Mucosa of stomach (tissue), 1 donor: ENCODE measurements at regions not wholly inside any gene's neighbourhood (a gene's known extent, or its start where the extent isn't known, plus 50 kb on each side); places are given as distances from the start of the nearest gene placed in this dataset.
"Not testable (repeated sequence)": the region's sequence is repeated elsewhere in the genome, so short reads cannot be mapped to it uniquely, and the experiment has no call there.

Experiments
- H3K27me3 ChIP-seq: one replicate; pipeline ENCODE4 v1.7.0; 2013; ENCODE audit warnings: mild to moderate bottlenecking, low read length; ENCODE audit not compliant: control insufficient read depth, insufficient read depth
- H3K36me3 ChIP-seq: one replicate; pipeline ENCODE4 v1.7.0; 2013; ENCODE audit warnings: low read length; ENCODE audit not compliant: control insufficient read depth, insufficient read depth
- H3K4me1 ChIP-seq: one replicate; pipeline ENCODE4 v1.7.0; 2013; ENCODE audit warnings: mild to moderate bottlenecking, low read length; ENCODE audit not compliant: control insufficient read depth, insufficient read depth
- H3K4me3 ChIP-seq: one replicate; pipeline ENCODE4 v1.7.0; 2013; ENCODE audit warnings: low read length
- H3K9ac ChIP-seq: one replicate; pipeline ENCODE4 v1.7.0; 2013; ENCODE audit warnings: mild to moderate bottlenecking, low read length, moderate library complexity
- H3K9me3 ChIP-seq: one replicate; pipeline ENCODE4 v1.7.0; 2013; ENCODE audit warnings: mild to moderate bottlenecking, low read length, moderate library complexity; ENCODE audit not compliant: control insufficient read depth
- donor health status: Pancreatic carcinoma.

GRCh38 chr10:42149722-42150427 lies 488.5 kb downstream of the ZNF33B start:
- no peaks in the 10 kb centered on the region for H3K4me1 ChIP-seq
- H3K36me3 ChIP-seq: no peaks in the 10 kb centered on the region
- H3K4me3 ChIP-seq: no peak overlapping the region
- no peaks in the 10 kb centered on the region for H3K27me3 ChIP-seq
- H3K9me3 ChIP-seq: no peaks in the 10 kb centered on the region
- no peak overlapping the region for H3K9ac ChIP-seq

- H3K9me3 ChIP-seq: no peaks in the 10 kb centered on the region
- H3K36me3 ChIP-seq: no peaks in the 10 kb centered on the region
- no peak overlapping the region for H3K4me3 ChIP-seq
- no peaks in the 10 kb centered on the region for H3K27me3 ChIP-seq
- no peak overlapping the region for H3K9ac ChIP-seq
- no peaks in the 10 kb centered on the region for H3K4me1 ChIP-seq
Measured at GRCh38 chr10:42149027-42149700, 489.2 kb downstream of the ZNF33B start.

DNA sequence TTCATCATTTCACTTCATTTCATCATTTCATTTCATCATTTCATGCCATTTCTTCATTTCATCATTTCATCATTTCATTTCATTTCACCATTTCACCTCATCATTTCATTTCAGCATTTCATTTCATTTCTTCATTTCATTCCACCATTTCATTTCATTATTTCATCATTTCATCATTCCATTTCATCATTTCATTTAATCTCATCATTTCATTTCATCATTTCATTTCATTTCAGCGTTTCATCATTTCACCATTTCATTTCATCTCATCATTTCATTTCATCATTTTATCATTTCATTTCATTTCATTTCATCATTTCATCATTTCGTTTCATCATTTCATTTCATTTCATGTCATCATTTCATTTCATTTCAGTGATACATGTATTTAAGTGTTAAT lies 492.2 kb downstream of the ZNF33B start:
- not testable (repeated sequence) for H3K4me1 ChIP-seq, H3K4me3 ChIP-seq, H3K9me3 ChIP-seq, H3K27me3 ChIP-seq, H3K36me3 ChIP-seq, H3K9ac ChIP-seq

- not testable (repeated sequence) for H3K9me3 ChIP-seq, H3K36me3 ChIP-seq, H3K9ac ChIP-seq, H3K4me1 ChIP-seq, H3K4me3 ChIP-seq, H3K27me3 ChIP-seq
Measured at GRCh38 chr10:42138023-42138422, 500.3 kb downstream of the ZNF33B start.

- Histone ChIP-seq H3K4me1 (no peaks in the 10 kb centered on the region), H3K4me3 (no peak overlapping the region), H3K9ac (no peak overlapping the region), H3K36me3 (no peaks in the 10 kb centered on the region), H3K27me3 (no peaks in the 10 kb centered on the region), H3K9me3 (no peaks in the 10 kb centered on the region)
Measured at GRCh38 chr10:42113158-42113450, 525.3 kb downstream of the ZNF33B start.

DNA sequence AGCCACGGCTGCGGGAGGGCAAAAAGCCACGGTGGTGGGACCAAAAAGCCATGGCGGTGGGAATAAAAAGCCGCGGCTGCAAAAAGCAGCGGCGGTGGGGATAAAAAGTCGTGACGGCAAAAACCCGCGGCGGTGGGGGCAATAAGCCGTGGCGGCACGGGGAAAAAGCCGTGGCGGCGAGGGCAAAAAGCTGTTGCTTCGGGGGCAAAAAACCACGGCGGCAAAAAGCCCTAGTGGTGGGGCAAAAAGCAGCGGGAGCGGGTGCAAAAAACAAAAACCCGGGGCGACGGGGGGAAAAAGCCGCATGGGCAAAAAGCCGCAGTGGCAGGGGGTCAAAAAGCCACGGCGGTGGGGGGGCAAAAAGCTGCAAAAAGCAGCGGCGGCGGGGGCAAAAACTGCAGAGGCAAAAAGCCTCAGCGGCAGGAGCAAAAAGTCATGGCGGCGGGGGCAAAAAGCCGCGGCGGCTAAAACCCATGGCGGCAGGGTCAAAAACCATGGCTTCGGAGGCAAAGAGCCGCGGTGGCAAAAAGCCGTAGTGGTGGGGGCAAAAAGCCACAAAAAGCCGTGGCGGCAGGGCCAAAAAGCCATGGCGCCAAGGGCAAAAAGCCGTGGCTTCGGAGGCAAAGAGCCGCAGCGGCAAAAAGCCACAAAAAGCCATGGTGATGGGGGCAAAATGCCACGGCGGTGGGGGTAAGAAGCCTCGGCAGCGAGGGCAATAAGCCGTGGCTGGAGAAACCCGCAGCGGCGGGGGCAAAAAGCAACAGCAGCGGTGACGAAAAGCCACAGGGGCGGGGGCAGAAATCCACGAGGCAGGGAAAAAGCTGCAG lies 525.8 kb downstream of the ZNF33B start:
- no peaks in the 10 kb centered on the region for H3K36me3 ChIP-seq
- no peaks in the 10 kb centered on the region for H3K27me3 ChIP-seq
- H3K4me1 ChIP-seq: no peaks in the 10 kb centered on the region
- no peaks in the 10 kb centered on the region for H3K9me3 ChIP-seq
- no peak overlapping the region for H3K4me3 ChIP-seq
- H3K9ac ChIP-seq: no peak overlapping the region

DNA sequence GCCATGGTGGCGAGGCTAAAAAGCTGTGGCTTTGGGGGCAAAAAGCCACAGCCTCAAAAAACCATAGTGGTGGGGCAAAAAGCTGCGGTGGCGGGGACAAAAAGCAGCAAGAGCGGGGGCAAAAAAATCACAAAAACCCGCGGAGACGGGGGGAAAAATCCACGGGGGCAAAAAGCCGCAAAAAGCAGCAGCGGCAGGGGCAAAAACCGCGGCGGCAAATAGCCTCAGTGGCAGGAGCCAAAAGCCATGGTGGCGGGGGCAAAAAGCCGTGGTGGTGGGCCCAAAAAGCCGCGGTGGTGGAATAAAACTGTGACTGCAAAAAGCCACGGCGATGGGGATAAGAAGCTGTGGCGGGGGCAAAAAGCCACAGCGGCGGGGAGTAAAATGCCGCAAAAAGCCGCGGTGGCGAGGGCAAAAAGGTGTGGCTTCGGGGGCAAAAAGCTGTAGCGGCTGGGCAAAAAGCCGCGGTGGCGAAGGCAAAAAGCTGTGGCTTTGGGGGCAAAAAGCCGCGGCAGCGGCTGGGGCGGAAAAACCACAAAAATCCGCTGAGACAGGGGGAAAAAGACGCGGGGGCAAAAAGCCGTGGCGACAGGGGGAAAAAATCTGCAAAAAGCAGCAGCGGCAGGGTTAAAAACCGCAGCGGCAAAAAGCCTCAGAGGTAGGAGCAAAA lies 526.6 kb downstream of the ZNF33B start:
- Histone ChIP-seq H3K4me1 (no peaks in the 10 kb centered on the region), H3K9ac (no peak overlapping the region), H3K9me3 (no peaks in the 10 kb centered on the region)

DNA sequence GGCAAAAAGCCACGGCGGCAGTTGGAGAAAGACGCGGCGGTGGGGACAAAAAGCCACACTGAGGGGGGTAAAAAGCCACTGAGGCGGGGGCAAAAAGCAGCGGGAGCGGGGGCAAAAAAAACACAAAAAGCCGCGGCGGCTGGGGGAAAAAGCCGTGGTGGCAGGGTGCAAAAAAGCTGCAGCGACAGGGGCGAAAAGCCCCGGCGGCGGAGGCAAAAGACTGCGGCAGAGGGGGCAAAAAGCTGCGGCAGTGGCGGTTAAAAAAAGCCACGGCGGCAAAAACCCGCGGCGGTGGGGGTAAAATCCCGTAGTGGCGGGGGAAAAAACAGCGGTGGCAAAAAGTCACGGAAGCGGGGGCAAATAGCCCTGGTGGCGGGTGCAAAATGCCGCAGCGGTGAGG lies 527.3 kb downstream of the ZNF33B start:
- H3K9me3 ChIP-seq: no peaks in the 10 kb centered on the region

More for the DNA sequence above, 526.6 kb downstream of the ZNF33B start:
- no peak overlapping the region for H3K4me3 ChIP-seq
- H3K27me3 ChIP-seq: no peaks in the 10 kb centered on the region
- H3K36me3 ChIP-seq: no peaks in the 10 kb centered on the region

More for the DNA sequence above, 527.3 kb downstream of the ZNF33B start:
- H3K9ac ChIP-seq: no peak overlapping the region
- H3K4me1 ChIP-seq: no peaks in the 10 kb centered on the region
- no peak overlapping the region for H3K4me3 ChIP-seq
- H3K36me3 ChIP-seq: no peaks in the 10 kb centered on the region
- H3K27me3 ChIP-seq: no peaks in the 10 kb centered on the region
